ENCODE measurements at regions not wholly inside any gene's neighbourhood (a gene's known extent, or its start where the extent isn't known, plus 50 kb on each side); places are given as distances from the start of the nearest gene placed in this dataset.

- no peaks in the 10 kb centered on the region for H3K27me3 ChIP-seq
- no peak overlapping the region for H3K4me3 ChIP-seq
- intact Hi-C loops (cut with DNase I; ENCODE audit: low total_unique reads), result no loop called here
- H3K4me1 ChIP-seq, result no peaks in the 10 kb centered on the region
- no peaks in the 10 kb centered on the region for H3K9me3 ChIP-seq
- ATAC-seq (no peak), DNase-seq (no peak)
- in situ Hi-C loops (cut with MboI; ENCODE audit: low sequenced_read_pairs in 4 of 4), result no loop called here
- no peak overlapping the region for H3K27ac ChIP-seq
- TF ChIP-seq, protein P1, sequence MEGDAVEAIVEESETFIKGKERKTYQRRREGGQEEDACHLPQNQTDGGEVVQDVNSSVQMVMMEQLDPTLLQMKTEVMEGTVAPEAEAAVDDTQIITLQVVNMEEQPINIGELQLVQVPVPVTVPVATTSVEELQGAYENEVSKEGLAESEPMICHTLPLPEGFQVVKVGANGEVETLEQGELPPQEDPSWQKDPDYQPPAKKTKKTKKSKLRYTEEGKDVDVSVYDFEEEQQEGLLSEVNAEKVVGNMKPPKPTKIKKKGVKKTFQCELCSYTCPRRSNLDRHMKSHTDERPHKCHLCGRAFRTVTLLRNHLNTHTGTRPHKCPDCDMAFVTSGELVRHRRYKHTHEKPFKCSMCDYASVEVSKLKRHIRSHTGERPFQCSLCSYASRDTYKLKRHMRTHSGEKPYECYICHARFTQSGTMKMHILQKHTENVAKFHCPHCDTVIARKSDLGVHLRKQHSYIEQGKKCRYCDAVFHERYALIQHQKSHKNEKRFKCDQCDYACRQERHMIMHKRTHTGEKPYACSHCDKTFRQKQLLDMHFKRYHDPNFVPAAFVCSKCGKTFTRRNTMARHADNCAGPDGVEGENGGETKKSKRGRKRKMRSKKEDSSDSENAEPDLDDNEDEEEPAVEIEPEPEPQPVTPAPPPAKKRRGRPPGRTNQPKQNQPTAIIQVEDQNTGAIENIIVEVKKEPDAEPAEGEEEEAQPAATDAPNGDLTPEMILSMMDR (IDR thresholded peaks at IDR 0.05 in 4 of 5, conservative IDR thresholded peaks at IDR 0.05 in 1 of 5), result no peak
- no peak for TF ChIP-seq POLR2A (IDR thresholded peaks at IDR 0.05)
- H3K36me3 ChIP-seq, result no peaks in the 10 kb centered on the region
Measured at GRCh38 chr13:61944329-61944929, 528.8 kb upstream of the PCDH20 start.

DNA sequence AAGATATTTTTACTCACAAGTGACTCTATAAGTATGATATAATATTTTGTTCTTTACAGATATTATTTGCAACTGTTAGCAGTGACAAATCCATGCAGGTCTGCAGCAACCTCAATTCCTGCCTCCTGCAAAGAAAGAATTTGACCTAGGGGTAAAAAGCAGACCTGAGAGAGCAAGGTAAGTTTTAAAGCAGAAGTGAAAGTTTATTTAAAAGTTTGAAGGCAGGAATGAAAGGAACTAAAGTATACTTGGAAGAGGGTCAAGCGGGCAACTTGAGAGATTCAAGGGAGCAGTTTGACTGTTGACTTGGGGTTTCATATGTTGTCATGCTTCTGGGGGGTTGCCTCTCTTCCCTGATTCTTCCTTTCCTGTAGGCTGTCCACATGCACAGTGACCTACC lies 520.1 kb upstream of the PCDH20 start:
- H3K9me3 ChIP-seq, result no peaks in the 10 kb centered on the region
- intact Hi-C loops (cut with DNase I; ENCODE audit: low total_unique reads), result no loop called here
- H3K36me3 ChIP-seq, result no peaks in the 10 kb centered on the region
- DNase-seq (no peak), ATAC-seq (no peak)
- no peaks in the 10 kb centered on the region for H3K27me3 ChIP-seq
- TF ChIP-seq POLR2A (IDR thresholded peaks at IDR 0.05), result no peak
- TF ChIP-seq, protein P1 (IDR thresholded peaks at IDR 0.05 in 4 of 5, conservative IDR thresholded peaks at IDR 0.05 in 1 of 5), result no peak
- no peak overlapping the region for H3K27ac ChIP-seq
- no peak overlapping the region for H3K4me3 ChIP-seq
- no peaks in the 10 kb centered on the region for H3K4me1 ChIP-seq
- in situ Hi-C loops (cut with MboI; ENCODE audit: low sequenced_read_pairs in 4 of 4), result no loop called here

DNA sequence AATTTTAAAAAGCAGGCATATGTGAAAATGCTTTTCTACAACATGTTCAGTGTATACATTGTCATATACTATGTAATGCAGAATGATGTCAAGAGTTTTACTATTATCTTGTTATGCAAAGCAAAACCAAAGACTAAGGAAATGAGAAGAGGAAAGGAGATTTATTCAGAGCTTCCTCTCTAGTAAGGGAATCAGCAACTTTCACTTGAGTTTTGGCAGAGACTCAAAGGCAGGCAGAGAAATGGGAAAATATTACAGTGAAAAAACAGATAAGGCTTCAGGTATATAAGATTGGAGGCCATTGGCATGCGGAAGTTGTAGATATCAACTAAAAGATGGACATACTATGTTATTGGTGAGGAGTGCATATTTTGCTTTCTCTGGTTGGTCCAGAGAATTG lies 512.0 kb upstream of the PCDH20 start:
- H3K27me3 ChIP-seq, result no peaks in the 10 kb centered on the region
- DNase-seq (no peak), ATAC-seq (no peak)
- H3K27ac ChIP-seq, result no peak overlapping the region
- intact Hi-C loops (cut with DNase I; ENCODE audit: low total_unique reads), result no loop called here
- TF ChIP-seq POLR2A (IDR thresholded peaks at IDR 0.05), result no peak
- TF ChIP-seq, protein P1 (IDR thresholded peaks at IDR 0.05 in 4 of 5, conservative IDR thresholded peaks at IDR 0.05 in 1 of 5), result no peak
- in situ Hi-C loops (cut with MboI; ENCODE audit: low sequenced_read_pairs in 4 of 4), result no loop called here
- H3K9me3 ChIP-seq, result no peaks in the 10 kb centered on the region
- H3K4me1 ChIP-seq, result no peaks in the 10 kb centered on the region
- H3K36me3 ChIP-seq, result no peaks in the 10 kb centered on the region
- H3K4me3 ChIP-seq, result no peak overlapping the region

DNA sequence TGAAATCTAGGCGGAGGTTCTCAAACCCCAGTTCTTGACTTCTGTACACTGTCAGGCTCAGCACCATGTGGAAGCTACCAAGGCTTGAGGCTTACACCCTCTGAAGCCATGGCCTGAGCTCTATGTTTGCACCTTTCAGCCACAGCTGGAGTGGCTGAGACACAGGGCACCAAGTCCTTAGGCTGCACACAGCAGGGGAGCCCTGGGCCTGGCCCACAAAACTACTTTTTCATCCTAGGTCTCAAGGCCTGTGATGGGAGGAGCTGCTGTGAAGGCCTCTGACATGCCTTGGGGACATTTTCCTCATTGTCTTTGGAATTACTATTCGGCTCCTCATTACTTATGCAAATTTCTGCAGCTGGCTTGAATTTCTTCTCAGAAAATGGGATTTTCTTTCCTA lies 503.2 kb upstream of the PCDH20 start:
- no peaks in the 10 kb centered on the region for H3K36me3 ChIP-seq
- H3K4me1 ChIP-seq, result no peaks in the 10 kb centered on the region
- intact Hi-C loops (cut with DNase I; ENCODE audit: low total_unique reads), result no loop called here
- H3K27me3 ChIP-seq, result no peaks in the 10 kb centered on the region
- H3K27ac ChIP-seq, result no peak overlapping the region
- no peak for TF ChIP-seq POLR2A (IDR thresholded peaks at IDR 0.05)
- TF ChIP-seq, protein P1 (IDR thresholded peaks at IDR 0.05 in 4 of 5, conservative IDR thresholded peaks at IDR 0.05 in 1 of 5), result no peak
- ATAC-seq (no peak), DNase-seq (no peak)
- no peak overlapping the region for H3K4me3 ChIP-seq
- no peaks in the 10 kb centered on the region for H3K9me3 ChIP-seq
- in situ Hi-C loops (cut with MboI; ENCODE audit: low sequenced_read_pairs in 4 of 4), result no loop called here

DNA sequence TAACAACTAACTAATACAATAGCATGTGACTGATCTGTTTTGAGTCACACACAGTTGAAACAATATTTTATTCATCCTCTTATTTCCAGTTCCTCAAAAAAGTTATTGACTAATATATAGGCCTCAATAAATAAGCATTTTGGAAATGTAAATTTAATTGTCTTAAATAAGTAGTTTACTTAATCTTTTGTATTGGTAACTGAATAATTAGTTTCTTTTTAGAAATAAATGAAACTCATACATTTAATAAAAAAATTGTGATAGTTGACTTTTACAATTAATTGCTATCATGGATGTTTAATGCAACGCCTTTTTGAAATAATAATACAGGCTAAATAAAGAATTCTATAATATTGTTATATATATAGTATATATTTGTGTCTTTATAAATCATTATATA lies 500.8 kb upstream of the PCDH20 start:
- TF ChIP-seq POLR2A (IDR thresholded peaks at IDR 0.05), result no peak
- TF ChIP-seq, protein P1 (IDR thresholded peaks at IDR 0.05 in 4 of 5, conservative IDR thresholded peaks at IDR 0.05 in 1 of 5), result no peak
- no peaks in the 10 kb centered on the region for H3K9me3 ChIP-seq
- in situ Hi-C loops (cut with MboI; ENCODE audit: low sequenced_read_pairs in 4 of 4), result no loop called here
- no peaks in the 10 kb centered on the region for H3K4me1 ChIP-seq
- intact Hi-C loops (cut with DNase I; ENCODE audit: low total_unique reads), result no loop called here
- H3K4me3 ChIP-seq, result no peak overlapping the region
- ATAC-seq (no peak), DNase-seq (no peak)
- H3K27me3 ChIP-seq, result no peaks in the 10 kb centered on the region
- H3K27ac ChIP-seq, result no peak overlapping the region
- H3K36me3 ChIP-seq, result no peaks in the 10 kb centered on the region

All from gastrocnemius medialis (tissue), 4 donors.